CD4-positive, alpha-beta T cell treated with Interleukin-6 for 4 hours (primary cell): ENCODE measurements at regions not wholly inside any gene's neighbourhood (a gene's known extent, or its start where the extent isn't known, plus 50 kb on each side); places are given as distances from the start of the nearest gene placed in this dataset.

ENCODE experiments used
- DNase-seq: peaks from one replicate; pipeline ENCODE4 v3.0.0-alpha.2; 2020; ENCODE audit warnings: mixed read lengths

- DNase-seq, result no peak
These were observed 188.7 kb upstream of the ZEB2 start for GRCh38 chr2:144708626-144709025.

- DNase-seq, result no peak
These were observed 187.9 kb upstream of the ZEB2 start for GRCh38 chr2:144707736-144708326.

GRCh38 chr2:144706647-144707046 is 186.7 kb upstream of the ZEB2 start:
- no peak for DNase-seq

- no peak for DNase-seq
These were observed 185.7 kb upstream of the ZEB2 start for GRCh38 chr2:144705328-144706245.

GRCh38 chr2:144704709-144705095 is 184.8 kb upstream of the ZEB2 start:
- no peak for DNase-seq

- DNase-seq, result no peak
These were observed 184.2 kb upstream of the ZEB2 start for GRCh38 chr2:144703852-144704708.

GRCh38 chr2:144702051-144702450 is 182.1 kb upstream of the ZEB2 start:
- no peak for DNase-seq

- DNase-seq, result no peak
These were observed 181.3 kb upstream of the ZEB2 start for GRCh38 chr2:144701259-144701658.

- DNase-seq, result no peak
These were observed 178.2 kb upstream of the ZEB2 start for GRCh38 chr2:144698156-144698555.

- no peak for DNase-seq
These were observed 175.7 kb upstream of the ZEB2 start for GRCh38 chr2:144695657-144696056.

GRCh38 chr2:144694456-144694855 is 174.5 kb upstream of the ZEB2 start:
- DNase-seq, result no peak

- no peak for DNase-seq
These were observed 173.3 kb upstream of the ZEB2 start for GRCh38 chr2:144693179-144693578.

GRCh38 chr2:144692661-144693060 is 172.7 kb upstream of the ZEB2 start:
- DNase-seq, result no peak

GRCh38 chr2:144690771-144691170 is 170.9 kb upstream of the ZEB2 start:
- DNase-seq, result no peak

- no peak for DNase-seq
These were observed 166.7 kb upstream of the ZEB2 start for GRCh38 chr2:144686518-144687215.

GRCh38 chr2:144683966-144684365 is 164.0 kb upstream of the ZEB2 start:
- no peak for DNase-seq

- no peak for DNase-seq
These were observed 163.3 kb upstream of the ZEB2 start for GRCh38 chr2:144683107-144683753.

- DNase-seq, result no peak
These were observed 162.3 kb upstream of the ZEB2 start for GRCh38 chr2:144682248-144682647.

GRCh38 chr2:144681389-144681788 is 161.5 kb upstream of the ZEB2 start:
- DNase-seq, result no peak

- DNase-seq, result no peak
These were observed 160.0 kb upstream of the ZEB2 start for GRCh38 chr2:144679942-144680341.

- DNase-seq, result no peak
These were observed 158.8 kb upstream of the ZEB2 start for GRCh38 chr2:144678736-144679135.

- no peak for DNase-seq
These were observed 155.8 kb upstream of the ZEB2 start for GRCh38 chr2:144675731-144676130.
